Esophagus squamous epithelium (tissue), 4 donors: ENCODE measurements at regions not wholly inside any gene's neighbourhood (a gene's known extent, or its start where the extent isn't known, plus 50 kb on each side); places are given as distances from the start of the nearest gene placed in this dataset.

Source experiments
- POLR2A ChIP-seq, 4 donors: fragments of 450-650 bp; IDR thresholded peaks; one replicate each; pipeline ENCODE4 v1.6.1; 2017; ENCODE audit warnings: antibody characterized with exemption in 4 of 4, mild to moderate bottlenecking in 4 of 4, moderate library complexity in 3 of 4
- TF ChIP-seq, protein P1 (sequence below), 6 experiments: fragments of 450-650 bp in 4 of 6; fragments of 200-600 bp in 2 of 6; sonication (generic) in 2 of 6; IDR thresholded peaks; one replicate each; pipeline ENCODE4 v1.5.1; 2016 to 2019; ENCODE audit warnings: antibody characterized with exemption in 6 of 6, mild to moderate bottlenecking in 4 of 6, moderate library complexity in 4 of 6

DNA sequence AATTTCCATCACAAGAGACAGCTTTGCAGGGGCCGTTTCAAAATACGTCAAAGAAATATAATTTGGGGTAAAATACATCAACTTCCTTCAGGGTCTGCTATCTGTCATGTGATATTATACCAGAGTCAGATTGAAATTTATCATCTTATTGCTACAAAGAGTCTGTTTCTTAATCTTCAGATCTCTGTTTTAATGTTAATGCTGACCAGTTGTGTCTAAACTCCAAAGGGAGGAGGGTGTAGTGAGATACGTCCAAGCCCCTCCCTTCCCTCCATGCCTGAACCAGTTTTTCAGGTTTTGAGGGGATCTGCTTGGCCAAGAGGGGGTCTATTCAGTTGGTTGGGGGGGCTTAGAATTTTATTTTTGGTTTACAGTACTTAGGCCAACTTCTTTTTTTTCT is 891.6 kb downstream of the GRM8 start:
- TF ChIP-seq, protein P1, sequence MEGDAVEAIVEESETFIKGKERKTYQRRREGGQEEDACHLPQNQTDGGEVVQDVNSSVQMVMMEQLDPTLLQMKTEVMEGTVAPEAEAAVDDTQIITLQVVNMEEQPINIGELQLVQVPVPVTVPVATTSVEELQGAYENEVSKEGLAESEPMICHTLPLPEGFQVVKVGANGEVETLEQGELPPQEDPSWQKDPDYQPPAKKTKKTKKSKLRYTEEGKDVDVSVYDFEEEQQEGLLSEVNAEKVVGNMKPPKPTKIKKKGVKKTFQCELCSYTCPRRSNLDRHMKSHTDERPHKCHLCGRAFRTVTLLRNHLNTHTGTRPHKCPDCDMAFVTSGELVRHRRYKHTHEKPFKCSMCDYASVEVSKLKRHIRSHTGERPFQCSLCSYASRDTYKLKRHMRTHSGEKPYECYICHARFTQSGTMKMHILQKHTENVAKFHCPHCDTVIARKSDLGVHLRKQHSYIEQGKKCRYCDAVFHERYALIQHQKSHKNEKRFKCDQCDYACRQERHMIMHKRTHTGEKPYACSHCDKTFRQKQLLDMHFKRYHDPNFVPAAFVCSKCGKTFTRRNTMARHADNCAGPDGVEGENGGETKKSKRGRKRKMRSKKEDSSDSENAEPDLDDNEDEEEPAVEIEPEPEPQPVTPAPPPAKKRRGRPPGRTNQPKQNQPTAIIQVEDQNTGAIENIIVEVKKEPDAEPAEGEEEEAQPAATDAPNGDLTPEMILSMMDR (IDR thresholded peaks at IDR 0.05) = no peak
- no peak for TF ChIP-seq POLR2A (IDR thresholded peaks at IDR 0.05)
